H1 (cell line): ENCODE measurements at regions not wholly inside any gene's neighbourhood (a gene's known extent, or its start where the extent isn't known, plus 50 kb on each side); places are given as distances from the start of the nearest gene placed in this dataset.

Source experiments
- CTCF ChIA-PET: fragments of 300-600 bp; sonication (Branson Sonifier 250); formaldehyde crosslinking; loops from one replicate; lab custom pipeline; 2021; ENCODE audit not compliant: partially characterized antibody; lab: Charles Lee
- POLR2A ChIA-PET: fragments of 300-600 bp; sonication (Branson Sonifier 250); formaldehyde crosslinking; loops from one replicate; lab custom pipeline; 2021; ENCODE audit warnings: inconsistent platforms; ENCODE audit not compliant: partially characterized antibody; lab: Charles Lee
- DNase-seq, 2 experiments: peaks; one replicate each; pipeline versions ENCODE4 v3.0.0 to v3.0.0-alpha.2; 2010 to 2022; ENCODE audit warnings: low spot score in 2 of 2, low read depth in 1 of 2, mixed read lengths in 1 of 2
- FAIRE-seq: peaks from 2 replicates; lab custom pipeline; 2011; peaks lifted over from hg19 to GRCh38; lab: Jason Lieb, UNC
- H2AFZ ChIP-seq: 2 replicates; pipeline ENCODE4 v1.8.1; 2012; ENCODE audit warnings: low read length, inconsistent platforms
- H2AK5ac ChIP-seq: 2 replicates; pipeline ENCODE4 v1.6.1; 2013; ENCODE audit warnings: low read depth, low read length
- H2BK120ac ChIP-seq: replicated peaks from 2 replicates; pipeline ENCODE3; 2013; ENCODE audit warnings: low read depth, low read length, inconsistent platforms
- H2BK12ac ChIP-seq: 2 replicates; pipeline ENCODE4 v1.6.1; 2013; ENCODE audit warnings: low read depth, low read length
- H2BK15ac ChIP-seq: 2 replicates; pipeline ENCODE4 v1.6.1; 2013; ENCODE audit warnings: low read length
- H2BK20ac ChIP-seq: 2 replicates; pipeline ENCODE4 v1.6.1; 2013; ENCODE audit warnings: low read length
- H2BK5ac ChIP-seq: 2 replicates; pipeline ENCODE4 v1.6.1; 2013; ENCODE audit warnings: low read depth, low read length
- H3K14ac ChIP-seq: 2 replicates; pipeline ENCODE4 v1.6.1; 2013; ENCODE audit warnings: inconsistent platforms; ENCODE audit not compliant: insufficient read length
- H3K18ac ChIP-seq: 2 replicates; pipeline ENCODE4 v1.6.1; 2013; ENCODE audit warnings: low read length; ENCODE audit errors: extremely low read depth
- H3K23ac ChIP-seq: 2 replicates; pipeline ENCODE4 v1.6.1; 2013; ENCODE audit warnings: inconsistent platforms; ENCODE audit not compliant: insufficient read length
- H3K23me2 ChIP-seq: 2 replicates; pipeline ENCODE4 v1.6.1; 2013; ENCODE audit warnings: low read depth, low read length
- H3K27ac ChIP-seq: 2 replicates; pipeline ENCODE4 v1.6.1; 2011; ENCODE audit warnings: low read depth, low read length, inconsistent platforms
- H3K27me3 ChIP-seq, 4 experiments: replicated peaks in 1 of 4; 1 replicate in 1 of 4; 2 replicates in 3 of 4; pipeline versions ENCODE4 v1.6.1 to v1.8.1; 2011 to 2013; ENCODE audit warnings: low read length in 3 of 4, mild to moderate bottlenecking in 3 of 4, inconsistent platforms in 2 of 4, mixed read lengths in 2 of 4, moderate library complexity in 1 of 4; ENCODE audit not compliant: control insufficient read depth in 3 of 4, insufficient read depth in 3 of 4; ENCODE audit errors: extremely low read depth in 1 of 4
- H3K36me3 ChIP-seq, 4 experiments: 2 replicates each; pipeline versions ENCODE4 v1.6.1 to v1.8.1; 2011 to 2013; ENCODE audit warnings: mild to moderate bottlenecking in 4 of 4, low read length in 3 of 4, moderate library complexity in 2 of 4, control low read depth in 1 of 4, inconsistent platforms in 1 of 4; ENCODE audit not compliant: insufficient read depth in 4 of 4, control insufficient read depth in 2 of 4
- H3K4ac ChIP-seq: replicated peaks from 2 replicates; pipeline ENCODE3; 2013; ENCODE audit warnings: low read length, low read depth, mixed read lengths, inconsistent platforms; ENCODE audit not compliant: insufficient read length
- H3K4me1 ChIP-seq, 4 experiments: replicated peaks in 1 of 4; 1 replicate in 1 of 4; 2 replicates in 3 of 4; pipeline versions ENCODE4 v1.6.1 to v1.8.1; 2011 to 2013; ENCODE audit warnings: low read length in 3 of 4, inconsistent platforms in 2 of 4, mixed read lengths in 1 of 4; ENCODE audit not compliant: insufficient read depth in 4 of 4, control insufficient read depth in 3 of 4
- H3K4me2 ChIP-seq, 2 experiments: 2 replicates each; pipeline versions ENCODE4 v1.6.1 to v1.8.1; 2011 to 2013; ENCODE audit warnings: low read depth in 2 of 2, low read length in 2 of 2, control low read depth in 1 of 2, inconsistent platforms in 1 of 2, mild to moderate bottlenecking in 1 of 2; ENCODE audit not compliant: insufficient read depth in 1 of 2
- H3K4me3 ChIP-seq, 4 experiments: fragments of 200-600, 300-600 bp in 1 of 4; sonication (generic), shearing (Covaris generic), sonication (Bioruptor Twin) in 1 of 4; 2 replicates each; pipeline versions ENCODE4 v1.5.1 to v1.8.1; 2011 to 2016; ENCODE audit warnings: low read length in 4 of 4, low read depth in 3 of 4, control low read depth in 2 of 4, inconsistent platforms in 2 of 4, mild to moderate bottlenecking in 2 of 4, mixed read lengths in 1 of 4, moderate library complexity in 1 of 4; ENCODE audit not compliant: insufficient read depth in 2 of 4; ENCODE audit errors: extremely low read depth in 1 of 4
- H3K56ac ChIP-seq: replicated peaks from 2 replicates; pipeline ENCODE3; 2013; ENCODE audit warnings: low read depth, mild to moderate bottlenecking, mixed read lengths, low read length, inconsistent platforms; ENCODE audit not compliant: insufficient read length
- H3K79me1 ChIP-seq: 2 replicates; pipeline ENCODE4 v1.6.1; 2013; ENCODE audit warnings: low read depth, low read length, control low read depth
- H3K79me2 ChIP-seq, 2 experiments: 2 replicates each; pipeline versions ENCODE4 v1.6.1 to v1.8.1; 2012 to 2013; ENCODE audit warnings: low read length in 2 of 2, mild to moderate bottlenecking in 2 of 2, inconsistent platforms in 1 of 2; ENCODE audit not compliant: insufficient read depth in 2 of 2, control insufficient read depth in 1 of 2
- H3K9ac ChIP-seq, 4 experiments: replicated peaks in 1 of 4; 1 replicate in 1 of 4; 2 replicates in 3 of 4; pipeline versions ENCODE4 v1.6.1 to v1.8.1; 2011 to 2013; ENCODE audit warnings: low read depth in 3 of 4, low read length in 3 of 4, control low read depth in 2 of 4, mild to moderate bottlenecking in 2 of 4, moderate library complexity in 2 of 4, inconsistent platforms in 1 of 4; ENCODE audit errors: extremely low read depth in 1 of 4
- H3K9me3 ChIP-seq, 2 experiments: 2 replicates each; pipeline versions ENCODE4 v1.6.1 to v1.8.1; 2012 to 2013; ENCODE audit warnings: mild to moderate bottlenecking in 2 of 2, moderate library complexity in 2 of 2, control low read depth in 1 of 2, inconsistent platforms in 1 of 2, low read depth in 1 of 2, low read length in 1 of 2, mixed read lengths in 1 of 2; ENCODE audit not compliant: insufficient read depth in 2 of 2
- H4K20me1 ChIP-seq, 2 experiments: replicated peaks in 1 of 2; 2 replicates each; pipeline versions ENCODE3 to v1.8.1; 2011 to 2013; ENCODE audit warnings: inconsistent platforms in 2 of 2, low read length in 2 of 2, mild to moderate bottlenecking in 1 of 2; ENCODE audit not compliant: insufficient read depth in 2 of 2, control insufficient read depth in 1 of 2
- H4K5ac ChIP-seq: 2 replicates; pipeline ENCODE4 v1.6.1; 2013; ENCODE audit warnings: low read length, low read depth, mixed read lengths, inconsistent platforms; ENCODE audit not compliant: insufficient read length
- H4K8ac ChIP-seq: 2 replicates; pipeline ENCODE4 v1.8.0; 2013; ENCODE audit warnings: mild to moderate bottlenecking, moderate library complexity, low read length, inconsistent platforms; ENCODE audit not compliant: insufficient read depth; ENCODE audit errors: extremely low read depth
- H4K91ac ChIP-seq: replicated peaks from 2 replicates; pipeline ENCODE3; 2013; ENCODE audit warnings: low read length, mixed read lengths, inconsistent platforms; ENCODE audit not compliant: insufficient read length
- BRCA1 ChIP-seq: IDR thresholded peaks from 2 replicates; pipeline ENCODE4 v1.6.1; 2012; ENCODE audit warnings: low read depth, low read length, improper control_type of control experiment
- EZH2 ChIP-seq: fragments of 200-600 bp; sonication (generic); IDR thresholded peaks from 2 replicates; pipeline ENCODE4 v1.7.1; 2012; ENCODE audit warnings: low read depth, mild to moderate bottlenecking, moderate library complexity, low read length, inconsistent platforms; ENCODE audit not compliant: severe bottlenecking
- GTF2F1 ChIP-seq: IDR thresholded peaks from 2 replicates; pipeline ENCODE4 v1.6.1; 2012; ENCODE audit warnings: low read depth, low read length, improper control_type of control experiment, borderline replicate concordance
- NRF1 ChIP-seq: IDR thresholded peaks from 2 replicates; pipeline ENCODE4 v1.6.1; 2011; ENCODE audit warnings: mild to moderate bottlenecking, low read depth, low read length, improper control_type of control experiment
- RNF2 ChIP-seq: fragments of 200-900, 300-1000 bp; sonication (generic); IDR thresholded peaks from 2 replicates; pipeline ENCODE4 v1.7.1; 2016; ENCODE audit warnings: borderline replicate concordance, low read depth, mild to moderate bottlenecking, antibody characterized with exemption, low read length; ENCODE audit not compliant: poor library complexity, severe bottlenecking; ENCODE audit errors: missing control alignments
- SAP30 ChIP-seq: fragments of 300-600 bp; sonication (generic); IDR thresholded peaks from 2 replicates; pipeline ENCODE4 v1.7.1; 2012; ENCODE audit warnings: low read length, moderate library complexity, mild to moderate bottlenecking, inconsistent platforms; ENCODE audit not compliant: insufficient read depth, insufficient replicate concordance
- SIN3A ChIP-seq, 2 experiments: IDR thresholded peaks in 1 of 2; conservative IDR thresholded peaks in 1 of 2; 2 replicates each; pipeline ENCODE4 v1.6.1; 2011 to 2012; ENCODE audit warnings: low read length in 2 of 2, improper control_type of control experiment in 1 of 2, low read depth in 1 of 2, mild to moderate bottlenecking in 1 of 2
- SIRT6 ChIP-seq: IDR thresholded peaks from one replicate; pipeline ENCODE4 v1.7.1; 2012; ENCODE audit warnings: low read length, inconsistent platforms
- TAF1 ChIP-seq: IDR thresholded peaks from 2 replicates; pipeline ENCODE4 v1.6.1; 2011; ENCODE audit warnings: mild to moderate bottlenecking, low read depth, low read length
- TBP ChIP-seq: IDR thresholded peaks from 2 replicates; pipeline ENCODE4 v1.6.1; 2011; ENCODE audit warnings: low read depth, low read length, improper control_type of control experiment
- ZNF274 ChIP-seq: IDR thresholded peaks from 2 replicates; pipeline ENCODE4 v1.7.0; 2012; ENCODE audit warnings: low read length, borderline replicate concordance; ENCODE audit errors: extremely low read depth
- WGBS, 2 experiments: shearing (Covaris generic) in 1 of 2; methylation state at CpG; one replicate each; pipeline versions ENCODE4 v1.1.6 to v1.1.7; 2013 to 2015; ENCODE audit warnings: low lambda C conversion rate in 2 of 2, mixed read lengths in 2 of 2, inconsistent platforms in 1 of 2, low coverage in 1 of 2, missing lambda C conversion rate in 1 of 2; ENCODE audit not compliant: insufficient replicate concordance in 2 of 2, insufficient coverage in 1 of 2, insufficient read length in 1 of 2; ENCODE audit errors: extremely low coverage in 1 of 2, missing lambda C conversion rate in 1 of 2; 5-methylcytosine and 5-hydroxymethylcytosine counted together
- TF ChIP-seq, protein P1 (sequence below): IDR thresholded peaks from 2 replicates; pipeline ENCODE4 v1.6.1; 2012; ENCODE audit warnings: inconsistent platforms

GRCh38 chr6:11876934-11877433, 98.4 kb upstream of the ADTRP start:
- Histone ChIP-seq H3K9me3 (peaks cover 9 to 15% of the 10 kb centered on the region in 2 experiments; a peak in 1 of 4 replicates), H4K8ac (no peak overlapping the region), H3K4me1 (peaks cover 0 to 7% (median 0%) of the 10 kb centered on the region in 4 experiments; a peak in 2 of 7 replicates), H3K27ac (no peak overlapping the region), H4K20me1 (no peaks in the 10 kb centered on the region), H2BK12ac (no peak overlapping the region), H2BK120ac (no peak overlapping the region), H2AK5ac (no peak overlapping the region), H3K14ac (no peak overlapping the region), H3K9ac (no peak overlapping the region), H4K5ac (no peak overlapping the region), H2BK5ac (no peak overlapping the region), H3K18ac (no peak overlapping the region), H3K4me2 (no peak overlapping the region), H2BK15ac (no peak overlapping the region), H3K56ac (no peak overlapping the region), H4K91ac (no peak overlapping the region), H3K79me1 (no peaks in the 10 kb centered on the region), H3K79me2 (no peaks in the 10 kb centered on the region), H3K4me3 (no peak overlapping the region), H3K36me3 (no peaks in the 10 kb centered on the region), H2AFZ (no peak overlapping the region), H2BK20ac (no peak overlapping the region), H3K23me2 (no peaks in the 10 kb centered on the region), H3K23ac (no peak overlapping the region), H3K27me3 (no peaks in the 10 kb centered on the region; a peak in 1 of 7 replicates), H3K4ac (no peak overlapping the region)
- TF ChIP-seq TBP: no peak
- TF ChIP-seq NRF1: no peak
- no peak for TF ChIP-seq ZNF274
- no peak for TF ChIP-seq TAF1
- no peak for TF ChIP-seq SAP30
- TF ChIP-seq BRCA1: no peak
- no peak for TF ChIP-seq RNF2
- TF ChIP-seq GTF2F1: no peak
- TF ChIP-seq EZH2: no peak
- no peak for TF ChIP-seq SIRT6
- no peak for TF ChIP-seq SIN3A (conservative IDR thresholded peaks at IDR 0.05 in 1 of 2, IDR thresholded peaks at IDR 0.05 in 1 of 2; ENCODE audit: low read depth in 1 of 2, low read length in 2 of 2)
- TF ChIP-seq, protein P1, sequence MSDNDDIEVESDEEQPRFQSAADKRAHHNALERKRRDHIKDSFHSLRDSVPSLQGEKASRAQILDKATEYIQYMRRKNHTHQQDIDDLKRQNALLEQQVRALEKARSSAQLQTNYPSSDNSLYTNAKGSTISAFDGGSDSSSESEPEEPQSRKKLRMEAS: no peak
- DNase-seq: no peak
- CTCF ChIA-PET: no interaction called here
- POLR2A ChIA-PET: no interaction called here
- FAIRE-seq: no peak
- WGBS, 2 experiments: 87% methylated on average over 10 of the region's 10 CpGs; no CpG with 5 or more reads in 1 of the 2 experiments
